WERI-Rb-1 (cell line): ENCODE measurements at regions not wholly inside any gene's neighbourhood (a gene's known extent, or its start where the extent isn't known, plus 50 kb on each side); places are given as distances from the start of the nearest gene placed in this dataset.
"Not testable (repeated sequence)": the region's sequence is repeated elsewhere in the genome, so short reads cannot be mapped to it uniquely, and the experiment has no call there.

Source experiments
- DNase-seq: peaks from one replicate; pipeline ENCODE4 v3.0.0-alpha.2; 2020
- H3K27ac ChIP-seq: fragments of 250-450 bp; sonication (Bioruptor Pico); 2 replicates; pipeline ENCODE4 v1.5.1; 2020; ENCODE audit warnings: mild to moderate bottlenecking, moderate library complexity
- H3K27me3 ChIP-seq: fragments of 250-450 bp; sonication (Bioruptor Pico); 2 replicates; pipeline ENCODE4 v1.5.1; 2021; ENCODE audit warnings: mild to moderate bottlenecking, low read depth, moderate library complexity; ENCODE audit not compliant: insufficient read depth, severe bottlenecking
- H3K36me3 ChIP-seq: fragments of 250-450 bp; sonication (Bioruptor Pico); 2 replicates; pipeline ENCODE4 v1.5.1; 2020; ENCODE audit warnings: mild to moderate bottlenecking, moderate library complexity
- H3K4me3 ChIP-seq: 2 replicates; pipeline ENCODE4 v1.5.1; 2011; ENCODE audit warnings: low read depth, mild to moderate bottlenecking, control low read depth, low read length
- H3K9me3 ChIP-seq: fragments of 250-450 bp; sonication (Bioruptor Pico); 2 replicates; pipeline ENCODE4 v1.5.1; 2021; ENCODE audit warnings: mild to moderate bottlenecking, moderate library complexity; ENCODE audit not compliant: severe bottlenecking
- TF ChIP-seq, protein P1 (sequence below): IDR thresholded peaks from 2 replicates; pipeline ENCODE4 v1.5.1; 2011; ENCODE audit warnings: low read depth, mild to moderate bottlenecking, control low read depth, inconsistent platforms, low read length

DNA sequence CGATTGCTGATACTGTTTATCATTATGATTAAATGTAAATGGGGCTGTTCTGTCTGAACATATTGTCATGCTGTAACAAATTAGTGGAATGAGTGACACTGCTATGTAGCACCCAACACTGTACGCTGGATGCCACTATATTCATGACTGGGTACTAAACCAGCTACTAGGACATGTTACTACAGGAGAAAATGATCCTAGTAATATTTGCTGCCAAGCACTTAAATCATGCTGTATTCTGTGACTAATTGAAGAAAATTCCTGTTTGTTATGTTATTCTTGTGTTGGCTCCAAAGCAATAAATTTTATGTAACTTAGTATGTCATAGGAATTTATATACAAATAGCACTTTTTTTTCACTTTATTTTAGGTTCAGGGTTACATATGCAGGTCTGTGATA, 804.2 kb downstream of the CENPC start:
- TF ChIP-seq, protein P1, sequence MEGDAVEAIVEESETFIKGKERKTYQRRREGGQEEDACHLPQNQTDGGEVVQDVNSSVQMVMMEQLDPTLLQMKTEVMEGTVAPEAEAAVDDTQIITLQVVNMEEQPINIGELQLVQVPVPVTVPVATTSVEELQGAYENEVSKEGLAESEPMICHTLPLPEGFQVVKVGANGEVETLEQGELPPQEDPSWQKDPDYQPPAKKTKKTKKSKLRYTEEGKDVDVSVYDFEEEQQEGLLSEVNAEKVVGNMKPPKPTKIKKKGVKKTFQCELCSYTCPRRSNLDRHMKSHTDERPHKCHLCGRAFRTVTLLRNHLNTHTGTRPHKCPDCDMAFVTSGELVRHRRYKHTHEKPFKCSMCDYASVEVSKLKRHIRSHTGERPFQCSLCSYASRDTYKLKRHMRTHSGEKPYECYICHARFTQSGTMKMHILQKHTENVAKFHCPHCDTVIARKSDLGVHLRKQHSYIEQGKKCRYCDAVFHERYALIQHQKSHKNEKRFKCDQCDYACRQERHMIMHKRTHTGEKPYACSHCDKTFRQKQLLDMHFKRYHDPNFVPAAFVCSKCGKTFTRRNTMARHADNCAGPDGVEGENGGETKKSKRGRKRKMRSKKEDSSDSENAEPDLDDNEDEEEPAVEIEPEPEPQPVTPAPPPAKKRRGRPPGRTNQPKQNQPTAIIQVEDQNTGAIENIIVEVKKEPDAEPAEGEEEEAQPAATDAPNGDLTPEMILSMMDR = no peak
- no peaks in the 10 kb centered on the region for H3K9me3 ChIP-seq
- H3K27ac ChIP-seq = no peak overlapping the region
- no peaks in the 10 kb centered on the region for H3K36me3 ChIP-seq
- no peaks in the 10 kb centered on the region for H3K27me3 ChIP-seq
- no peak for DNase-seq
- no peak overlapping the region for H3K4me3 ChIP-seq

GRCh38 chr4:66736606-66737005, 808.7 kb downstream of the CENPC start:
- no peaks in the 10 kb centered on the region for H3K27me3 ChIP-seq
- TF ChIP-seq, protein P1 = no peak
- no peak for DNase-seq
- no peak overlapping the region for H3K27ac ChIP-seq
- H3K36me3 ChIP-seq = no peaks in the 10 kb centered on the region
- H3K4me3 ChIP-seq = no peak overlapping the region
- no peaks in the 10 kb centered on the region for H3K9me3 ChIP-seq

DNA sequence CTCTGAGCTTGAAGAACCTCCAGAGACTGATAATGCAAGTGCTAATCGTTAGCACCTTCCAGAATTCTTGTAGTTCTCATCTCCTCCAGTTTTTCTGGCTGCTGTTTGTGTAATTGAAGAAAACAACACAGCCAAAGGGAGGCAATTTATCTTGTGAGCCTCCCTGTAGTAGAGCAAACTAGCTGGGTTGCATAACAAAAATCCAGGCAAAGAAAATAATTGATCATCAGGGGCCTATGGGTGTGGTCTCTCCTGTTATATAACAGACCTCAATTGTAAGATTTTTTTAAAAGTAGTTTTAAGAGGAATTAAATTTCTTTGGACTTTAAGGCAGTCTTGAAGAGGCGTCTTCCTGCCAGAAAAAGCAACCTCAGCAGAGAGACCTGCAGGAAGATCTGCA, 817.0 kb downstream of the CENPC start:
- TF ChIP-seq, protein P1 = no peak
- Histone ChIP-seq H3K4me3 (no peak overlapping the region), H3K27ac (no peak overlapping the region), H3K9me3 (no peaks in the 10 kb centered on the region), H3K27me3 (no peaks in the 10 kb centered on the region), H3K36me3 (no peaks in the 10 kb centered on the region)
- DNase-seq = no peak

DNA sequence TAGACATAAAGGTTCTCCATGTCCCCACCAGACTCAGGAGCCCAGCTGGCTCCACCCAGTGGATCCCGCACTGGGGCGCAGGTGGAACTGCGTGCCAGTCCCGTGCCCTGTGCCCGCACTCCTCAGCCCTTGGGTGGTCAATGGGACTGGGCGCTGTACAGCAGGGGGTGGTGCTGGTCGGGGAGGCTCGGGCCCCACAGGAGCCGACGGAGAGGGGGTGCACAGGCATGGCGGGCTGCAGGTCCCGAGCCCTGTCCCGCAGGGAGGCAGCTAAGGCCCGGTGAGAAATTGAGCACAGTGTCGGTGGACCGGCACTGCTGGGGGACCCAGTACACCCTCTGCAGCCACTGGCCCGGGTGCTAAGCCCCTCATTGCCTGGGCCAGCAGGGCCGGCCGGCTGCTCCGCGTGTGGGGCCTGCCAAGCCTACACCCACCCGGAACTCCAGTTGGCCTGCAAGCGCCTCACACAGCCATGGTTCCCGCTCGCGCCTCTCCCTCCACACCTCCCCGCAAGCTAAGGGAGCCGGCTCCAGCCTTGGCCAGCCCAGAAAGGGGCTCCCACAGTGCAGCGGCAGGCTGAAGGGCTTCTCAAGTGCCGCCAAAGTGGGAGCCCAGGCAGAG, 832.9 kb downstream of the CENPC start:
- not testable (repeated sequence) for H3K27me3 ChIP-seq, H3K36me3 ChIP-seq, H3K4me3 ChIP-seq, H3K27ac ChIP-seq, DNase-seq, H3K9me3 ChIP-seq

GRCh38 chr4:66704243-66704642, 841.1 kb downstream of the CENPC start:
- no peak overlapping the region for H3K4me3 ChIP-seq

DNA sequence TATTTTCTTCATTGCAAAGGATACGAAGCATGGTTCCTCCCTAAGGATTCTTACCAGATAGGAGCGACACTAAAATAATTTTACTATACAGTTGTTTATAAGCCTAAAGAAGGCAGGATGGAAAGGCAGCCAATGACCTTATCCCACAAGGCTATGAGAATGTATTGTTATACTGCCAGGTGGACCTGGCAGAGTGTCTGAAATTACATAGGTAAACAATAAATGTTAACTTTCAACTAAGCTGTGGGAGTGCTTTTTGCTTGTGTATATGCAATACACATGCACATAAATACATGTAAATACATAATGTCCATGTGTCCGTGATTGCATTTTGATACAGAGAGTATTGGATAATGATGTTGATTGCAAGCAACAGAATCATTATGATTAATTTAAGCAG, 850.6 kb downstream of the CENPC start:
- Histone ChIP-seq H3K9me3 (no peaks in the 10 kb centered on the region), H3K4me3 (no peak overlapping the region), H3K27ac (no peak overlapping the region), H3K36me3 (no peaks in the 10 kb centered on the region), H3K27me3 (no peaks in the 10 kb centered on the region)
- DNase-seq = no peak
- TF ChIP-seq, protein P1 = no peak

More at GRCh38 chr4:66704243-66704642, 841.1 kb downstream of the CENPC start:
- Histone ChIP-seq H3K27ac (no peak overlapping the region), H3K9me3 (no peaks in the 10 kb centered on the region), H3K36me3 (no peaks in the 10 kb centered on the region), H3K27me3 (no peaks in the 10 kb centered on the region)
- DNase-seq = no peak
- TF ChIP-seq, protein P1 = no peak
